Adrenal gland (tissue), 5 donors: ENCODE measurements at regions not wholly inside any gene's neighbourhood (a gene's known extent, or its start where the extent isn't known, plus 50 kb on each side); places are given as distances from the start of the nearest gene placed in this dataset.

Experiments
- CTCF ChIP-seq, 6 experiments: fragments of 450-650 bp in 4 of 6; fragments of 200-600 bp in 2 of 6; sonication (generic) in 1 of 6; IDR thresholded peaks; 1 replicate in 5 of 6; 2 replicates in 1 of 6; pipeline versions ENCODE4 v1.5.1 to v1.8.0; 2016 to 2021; ENCODE audit warnings: antibody characterized with exemption in 6 of 6, mild to moderate bottlenecking in 2 of 6, moderate library complexity in 1 of 6
- POLR2A ChIP-seq, 2 donors: fragments of 450-650 bp; IDR thresholded peaks; one replicate each; pipeline ENCODE4 v1.6.1; 2017; ENCODE audit warnings: antibody characterized with exemption in 2 of 2, mild to moderate bottlenecking in 2 of 2, moderate library complexity in 1 of 2
- donor health status: DM: no; HTN: no; CAD: no.

- TF ChIP-seq CTCF (IDR thresholded peaks at IDR 0.05) (no peak), POLR2A (IDR thresholded peaks at IDR 0.05) (no peak)
These were observed 53.0 kb upstream of the EXOC4 start for GRCh38 chr7:133199831-133200230.
